GM12864 (cell line): ENCODE measurements at regions not wholly inside any gene's neighbourhood (a gene's known extent, or its start where the extent isn't known, plus 50 kb on each side); places are given as distances from the start of the nearest gene placed in this dataset.
"Not testable (repeated sequence)": the region's sequence is repeated elsewhere in the genome, so short reads cannot be mapped to it uniquely, and the experiment has no call there.

Source experiments
- DNase-seq: peaks from one replicate; pipeline ENCODE4 v3.0.0-alpha.2; 2011; ENCODE audit warnings: low read depth
- H3K4me3 ChIP-seq: 2 replicates; pipeline ENCODE4 v1.5.1; 2011; ENCODE audit warnings: mild to moderate bottlenecking, low read depth, low read length, control low read depth
- TF ChIP-seq, protein P1 (sequence below): IDR thresholded peaks from 2 replicates; pipeline ENCODE4 v1.5.1; 2011; ENCODE audit warnings: low read depth, mild to moderate bottlenecking, moderate library complexity, low read length, control low read depth, inconsistent platforms; ENCODE audit errors: missing control alignments

DNA sequence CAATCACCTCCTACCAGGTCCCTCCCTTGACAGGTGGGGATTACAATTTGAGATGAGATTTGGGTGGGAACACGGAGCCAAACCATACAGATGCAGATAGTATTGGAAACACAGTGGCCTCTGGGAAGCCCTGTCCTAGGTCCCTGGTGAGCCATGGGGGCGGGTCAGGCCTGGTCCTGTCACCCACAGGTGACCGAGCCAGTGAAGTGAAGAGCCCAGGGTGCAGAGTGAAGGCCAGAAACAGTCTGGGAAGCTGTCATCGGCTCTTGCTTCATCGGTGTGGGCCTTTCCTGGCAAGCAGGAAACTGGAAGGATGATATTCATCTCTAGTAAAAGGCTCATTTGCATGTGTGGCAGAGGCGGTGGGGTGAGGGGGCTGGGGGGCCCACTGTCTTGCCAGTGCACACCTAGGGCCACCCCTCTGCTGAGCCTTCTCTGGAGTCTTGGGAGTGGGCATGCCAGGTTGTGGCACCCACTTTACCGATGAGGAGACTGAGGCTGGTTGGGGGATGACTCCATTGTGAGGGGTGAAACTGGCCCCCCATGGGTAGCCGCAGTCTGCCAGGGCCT is 290.6 kb downstream of the NDUFA10 start:
- DNase-seq, result no peak
- TF ChIP-seq, protein P1, sequence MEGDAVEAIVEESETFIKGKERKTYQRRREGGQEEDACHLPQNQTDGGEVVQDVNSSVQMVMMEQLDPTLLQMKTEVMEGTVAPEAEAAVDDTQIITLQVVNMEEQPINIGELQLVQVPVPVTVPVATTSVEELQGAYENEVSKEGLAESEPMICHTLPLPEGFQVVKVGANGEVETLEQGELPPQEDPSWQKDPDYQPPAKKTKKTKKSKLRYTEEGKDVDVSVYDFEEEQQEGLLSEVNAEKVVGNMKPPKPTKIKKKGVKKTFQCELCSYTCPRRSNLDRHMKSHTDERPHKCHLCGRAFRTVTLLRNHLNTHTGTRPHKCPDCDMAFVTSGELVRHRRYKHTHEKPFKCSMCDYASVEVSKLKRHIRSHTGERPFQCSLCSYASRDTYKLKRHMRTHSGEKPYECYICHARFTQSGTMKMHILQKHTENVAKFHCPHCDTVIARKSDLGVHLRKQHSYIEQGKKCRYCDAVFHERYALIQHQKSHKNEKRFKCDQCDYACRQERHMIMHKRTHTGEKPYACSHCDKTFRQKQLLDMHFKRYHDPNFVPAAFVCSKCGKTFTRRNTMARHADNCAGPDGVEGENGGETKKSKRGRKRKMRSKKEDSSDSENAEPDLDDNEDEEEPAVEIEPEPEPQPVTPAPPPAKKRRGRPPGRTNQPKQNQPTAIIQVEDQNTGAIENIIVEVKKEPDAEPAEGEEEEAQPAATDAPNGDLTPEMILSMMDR, result no peak
- H3K4me3 ChIP-seq, result no peak overlapping the region

GRCh38 chr2:239732666-239733010 is 292.5 kb downstream of the NDUFA10 start:
- TF ChIP-seq, protein P1, result no peak
- H3K4me3 ChIP-seq, result no peak overlapping the region
- no peak for DNase-seq

DNA sequence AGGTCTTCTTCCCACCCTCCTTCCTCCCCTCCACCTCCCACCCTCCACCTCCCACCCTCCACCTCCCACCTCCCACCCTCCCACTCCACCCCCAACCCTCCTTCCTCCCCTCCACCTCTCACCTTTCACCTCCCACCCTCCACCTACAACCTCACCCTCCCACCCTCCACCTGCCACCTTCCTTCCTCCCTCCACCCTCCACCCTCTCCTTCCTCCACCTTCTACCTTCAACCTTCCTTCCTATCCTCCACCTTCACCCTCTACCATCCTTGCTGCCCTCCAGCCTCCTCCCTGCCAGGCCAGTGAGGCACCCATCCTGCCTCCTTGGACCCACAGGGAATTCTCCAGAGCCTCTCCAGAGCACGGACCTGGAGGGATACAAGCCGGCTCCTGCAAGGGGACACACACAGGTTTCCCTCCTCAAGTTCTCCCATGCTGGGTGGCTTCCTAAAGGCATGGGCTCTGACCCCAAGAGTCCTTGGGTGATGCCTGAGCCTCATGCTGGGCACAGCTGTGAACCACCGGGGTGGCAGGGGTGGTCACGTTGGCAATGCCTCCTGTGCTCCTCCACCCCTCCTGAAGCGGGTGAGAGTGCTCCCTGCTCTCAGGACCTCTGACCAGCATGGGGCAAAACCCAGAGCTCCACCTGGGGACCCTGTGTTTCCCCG is 293.0 kb downstream of the NDUFA10 start:
- H3K4me3 ChIP-seq, result no peak overlapping the region
- TF ChIP-seq, protein P1, result no peak

GRCh38 chr2:239731422-239731821 is 293.7 kb downstream of the NDUFA10 start:
- TF ChIP-seq, protein P1, result no peak
- no peak overlapping the region for H3K4me3 ChIP-seq
- DNase-seq, result no peak

More for the DNA sequence above, 293.0 kb downstream of the NDUFA10 start:
- no peak for DNase-seq

- DNase-seq, result no peak
- H3K4me3 ChIP-seq, result no peak overlapping the region
- TF ChIP-seq, protein P1, result no peak
Observed at GRCh38 chr2:239730897-239731296, 294.2 kb downstream of the NDUFA10 start.

DNA sequence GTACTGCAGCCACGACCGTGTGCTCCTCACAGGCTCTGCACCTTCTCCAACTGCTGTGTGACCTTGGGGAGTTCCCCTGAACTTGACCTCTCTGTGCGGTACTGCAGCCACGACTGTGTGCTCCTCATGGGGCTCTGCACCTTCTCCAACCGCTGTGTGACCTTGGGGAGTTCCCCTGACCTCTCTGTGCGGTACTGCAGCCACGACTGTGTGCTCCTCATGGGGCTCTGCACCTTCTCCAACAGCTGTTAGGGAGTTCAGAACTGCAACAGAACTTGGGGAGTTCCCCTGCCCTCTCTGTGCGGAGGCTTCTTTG is 294.6 kb downstream of the NDUFA10 start:
- not testable (repeated sequence) for H3K4me3 ChIP-seq, DNase-seq

DNA sequence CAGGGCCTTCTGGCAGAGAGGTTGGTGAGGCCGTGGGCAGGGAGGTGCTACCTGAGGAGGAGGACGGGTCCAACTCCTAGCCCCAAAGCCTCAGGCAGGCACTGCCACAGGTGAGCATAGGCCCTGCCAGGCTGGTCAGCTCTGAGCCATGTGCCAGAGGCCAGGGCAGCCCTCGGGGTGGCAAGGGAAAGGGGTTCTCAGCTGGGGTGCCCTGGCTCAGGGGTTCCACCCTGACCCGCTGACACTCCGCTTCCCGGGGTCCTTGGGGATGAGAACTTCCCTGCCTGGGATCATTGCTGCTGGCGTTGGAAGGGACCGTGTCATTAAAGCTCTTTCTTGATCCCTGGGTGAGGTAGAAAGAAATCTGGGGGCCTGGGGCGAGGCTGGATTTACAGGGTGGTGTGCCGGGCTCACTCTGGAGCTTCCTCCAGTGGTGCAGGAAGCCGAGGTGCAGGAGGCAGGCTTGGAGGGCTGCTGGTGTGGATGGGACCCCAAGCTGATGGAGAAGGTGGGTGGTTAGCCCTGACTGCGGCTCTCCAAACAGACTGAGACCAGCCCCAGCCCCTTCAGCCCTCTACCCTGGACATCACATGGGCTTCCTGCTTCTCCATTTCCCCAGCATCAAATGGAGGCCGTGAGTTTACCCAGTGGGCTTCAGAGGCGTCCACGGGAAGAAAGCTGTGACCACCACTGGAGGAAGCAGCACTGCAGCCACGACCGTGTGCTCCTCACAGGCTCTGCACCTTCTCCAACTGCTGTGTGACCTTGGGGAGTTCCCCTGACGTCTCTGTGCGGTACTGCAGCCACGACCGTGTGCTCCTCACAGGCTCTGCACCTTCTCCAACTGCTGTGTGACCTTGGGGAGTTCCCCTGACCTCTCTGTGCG is 295.2 kb downstream of the NDUFA10 start:
- H3K4me3 ChIP-seq, result no peak overlapping the region
- no peak for DNase-seq
- TF ChIP-seq, protein P1, result peak; percentile 21
